ENCODE measurements at regions not wholly inside any gene's neighbourhood (a gene's known extent, or its start where the extent isn't known, plus 50 kb on each side); places are given as distances from the start of the nearest gene placed in this dataset.

DNA sequence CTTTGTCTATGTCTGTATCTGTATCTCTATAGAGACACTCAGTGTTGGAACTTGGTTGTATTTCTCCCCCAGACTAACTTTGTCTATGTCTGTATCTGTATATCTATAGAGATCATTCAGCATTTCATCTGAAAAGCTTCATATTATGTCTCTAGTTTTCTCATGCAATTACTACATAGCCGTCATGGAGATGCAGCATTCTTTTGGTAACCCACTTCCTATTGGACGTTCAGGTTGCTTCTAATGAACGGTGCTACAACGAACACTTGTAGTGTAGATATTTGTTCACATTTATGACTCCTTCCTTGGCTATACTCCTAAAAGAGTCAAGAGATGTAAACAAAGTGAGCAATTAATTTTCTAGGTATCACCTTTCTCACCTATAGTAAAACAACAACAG, 81.5 kb upstream of the KCNA1 start:
- no peak for TF ChIP-seq EZH2 (IDR thresholded peaks at IDR 0.05; ENCODE audit: insufficient read depth, poor library complexity, severe bottlenecking)
- TF ChIP-seq EZH2phosphoT487 (IDR thresholded peaks at IDR 0.05; ENCODE audit: insufficient read depth, low read depth) = no peak
- Histone ChIP-seq H3K27me3 (replicated peaks; ENCODE audit: insufficient read depth) (peaks cover 3% of the 10 kb centered on the region), H3K9ac (no peak overlapping the region), H3K4me1 (ENCODE audit: insufficient read depth) (peaks cover 11% of the 10 kb centered on the region), H3K4me2 (ENCODE audit: unreplicated experiment) (no peak overlapping the region), H3K36me3 (ENCODE audit: low read depth) (no peaks in the 10 kb centered on the region), H3K4me3 (no peak overlapping the region), H3K9me2 (ENCODE audit: insufficient read depth) (no peaks in the 10 kb centered on the region), H4K20me1 (ENCODE audit: insufficient read depth) (no peaks in the 10 kb centered on the region), H3K79me2 (ENCODE audit: insufficient read depth) (no peaks in the 10 kb centered on the region), H3K27ac (no peak overlapping the region), H3K9me3 (ENCODE audit: low read depth) (no peaks in the 10 kb centered on the region), H2AFZ (no peak overlapping the region), H3F3A (ENCODE audit: insufficient read depth) (peaks cover 12% of the 10 kb centered on the region; the same call in 1 of the 2 replicates)
- no peak for DNase-seq
- 60 to 61% methylated on average over 4 of the region's 4 CpGs for WGBS, 2 experiments (ENCODE audit: low coverage in 1 of 2, low lambda C conversion rate in 2 of 2, missing lambda C conversion rate in 2 of 2)
- in situ Hi-C loops (cut with MboI) = no loop called here

DNA sequence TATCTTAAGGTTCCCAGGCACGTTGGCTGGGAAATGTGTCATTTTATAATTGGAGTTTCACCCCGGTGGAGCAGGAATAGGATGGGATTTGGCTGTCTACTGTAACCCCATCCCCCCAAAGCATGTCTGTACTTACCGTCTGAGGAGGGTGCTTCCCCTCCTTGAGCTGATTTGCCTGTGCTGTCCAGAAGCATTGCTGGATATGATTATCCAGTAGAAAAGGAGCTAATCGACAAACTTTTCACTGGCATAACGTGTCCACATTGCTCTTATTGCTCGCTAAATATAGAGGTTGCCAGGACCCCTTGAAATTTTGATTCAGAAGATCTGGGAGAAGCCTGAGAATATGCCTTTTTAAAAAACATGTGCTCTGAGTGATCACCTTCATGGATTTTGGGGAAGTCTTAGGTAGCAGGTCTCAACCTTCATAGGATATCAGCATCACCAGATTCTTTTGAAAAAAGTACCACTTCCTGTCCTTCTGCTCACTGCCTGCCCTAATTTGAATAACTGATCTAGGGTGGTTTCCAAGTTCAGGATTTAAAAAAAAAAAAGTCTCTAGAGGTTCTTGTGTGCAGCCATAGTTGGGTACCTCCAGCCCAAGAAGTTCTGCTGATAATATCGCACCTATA, 80.4 kb upstream of the KCNA1 start:
- no peak for TF ChIP-seq EZH2 (IDR thresholded peaks at IDR 0.05; ENCODE audit: insufficient read depth, poor library complexity, severe bottlenecking)
- TF ChIP-seq EZH2phosphoT487 (IDR thresholded peaks at IDR 0.05; ENCODE audit: insufficient read depth, low read depth) = no peak
- no peak overlapping the region for H2AFZ ChIP-seq
- no peaks in the 10 kb centered on the region for H3K9me3 ChIP-seq (ENCODE audit: low read depth)
- 41 to 43% methylated on average over 7 of the region's 7 CpGs for WGBS, 2 experiments (ENCODE audit: low coverage in 1 of 2, low lambda C conversion rate in 2 of 2, missing lambda C conversion rate in 2 of 2)
- DNase-seq = no peak
- peaks cover 7% of the 10 kb centered on the region; the same call in 1 of the 2 replicates for H3F3A ChIP-seq (ENCODE audit: insufficient read depth)
- H3K4me3 ChIP-seq = no peak overlapping the region
- H3K4me1 ChIP-seq (ENCODE audit: insufficient read depth) = peaks cover 5% of the 10 kb centered on the region
- H3K36me3 ChIP-seq (ENCODE audit: low read depth) = no peaks in the 10 kb centered on the region
- H3K27ac ChIP-seq = no peak overlapping the region
- no peaks in the 10 kb centered on the region for H3K9me2 ChIP-seq (ENCODE audit: insufficient read depth)
- H3K4me2 ChIP-seq (ENCODE audit: unreplicated experiment) = no peak overlapping the region
- H3K27me3 ChIP-seq (replicated peaks; ENCODE audit: insufficient read depth) = peaks cover 3% of the 10 kb centered on the region
- H3K79me2 ChIP-seq (ENCODE audit: insufficient read depth) = no peaks in the 10 kb centered on the region
- no peak overlapping the region for H3K9ac ChIP-seq
- in situ Hi-C loops (cut with MboI) = no loop called here
- no peaks in the 10 kb centered on the region for H4K20me1 ChIP-seq (ENCODE audit: insufficient read depth)

DNA sequence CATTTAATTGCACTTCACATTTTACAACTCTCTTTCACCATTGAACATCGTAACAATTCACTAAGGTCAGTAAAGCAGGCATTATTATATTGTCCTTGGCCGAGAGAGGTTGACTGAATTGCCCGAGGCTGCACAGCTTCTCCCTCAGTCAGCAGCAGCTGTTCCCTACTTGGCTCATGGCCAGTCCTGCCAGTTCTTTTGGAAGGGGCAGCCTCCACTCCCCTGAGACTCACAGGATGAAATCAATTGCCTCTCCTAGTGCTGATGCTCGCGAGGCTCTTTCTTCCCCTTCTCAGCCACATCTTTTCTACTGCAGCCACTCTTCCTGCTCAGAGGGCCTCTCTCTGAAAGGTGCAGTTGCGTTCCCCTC, 79.9 kb upstream of the KCNA1 start:
- H3K9me2 ChIP-seq (ENCODE audit: insufficient read depth) = no peaks in the 10 kb centered on the region
- H3K9me3 ChIP-seq (ENCODE audit: low read depth) = no peaks in the 10 kb centered on the region
- H3K9ac ChIP-seq = no peak overlapping the region
- TF ChIP-seq EZH2 (IDR thresholded peaks at IDR 0.05; ENCODE audit: insufficient read depth, poor library complexity, severe bottlenecking) (no peak), EZH2phosphoT487 (IDR thresholded peaks at IDR 0.05; ENCODE audit: insufficient read depth, low read depth) (no peak)
- H4K20me1 ChIP-seq (ENCODE audit: insufficient read depth) = no peaks in the 10 kb centered on the region
- H3K27ac ChIP-seq = no peak overlapping the region
- in situ Hi-C loops (cut with MboI) = no loop called here
- peaks cover 2% of the 10 kb centered on the region; the same call in 1 of the 2 replicates for H3F3A ChIP-seq (ENCODE audit: insufficient read depth)
- H3K27me3 ChIP-seq (replicated peaks; ENCODE audit: insufficient read depth) = peaks cover 3% of the 10 kb centered on the region
- H2AFZ ChIP-seq = no peak overlapping the region
- H3K4me1 ChIP-seq (ENCODE audit: insufficient read depth) = peaks cover under 1% of the 10 kb centered on the region; the same call in 1 of the 2 replicates
- H3K4me2 ChIP-seq (ENCODE audit: unreplicated experiment) = no peak overlapping the region
- no peak for DNase-seq
- H3K36me3 ChIP-seq (ENCODE audit: low read depth) = no peaks in the 10 kb centered on the region
- H3K79me2 ChIP-seq (ENCODE audit: insufficient read depth) = no peaks in the 10 kb centered on the region
- H3K4me3 ChIP-seq = no peak overlapping the region
- WGBS, 2 experiments (ENCODE audit: low coverage in 1 of 2, low lambda C conversion rate in 2 of 2, missing lambda C conversion rate in 2 of 2) = 62 to 68% methylated on average over 6 of the region's 6 CpGs

DNA sequence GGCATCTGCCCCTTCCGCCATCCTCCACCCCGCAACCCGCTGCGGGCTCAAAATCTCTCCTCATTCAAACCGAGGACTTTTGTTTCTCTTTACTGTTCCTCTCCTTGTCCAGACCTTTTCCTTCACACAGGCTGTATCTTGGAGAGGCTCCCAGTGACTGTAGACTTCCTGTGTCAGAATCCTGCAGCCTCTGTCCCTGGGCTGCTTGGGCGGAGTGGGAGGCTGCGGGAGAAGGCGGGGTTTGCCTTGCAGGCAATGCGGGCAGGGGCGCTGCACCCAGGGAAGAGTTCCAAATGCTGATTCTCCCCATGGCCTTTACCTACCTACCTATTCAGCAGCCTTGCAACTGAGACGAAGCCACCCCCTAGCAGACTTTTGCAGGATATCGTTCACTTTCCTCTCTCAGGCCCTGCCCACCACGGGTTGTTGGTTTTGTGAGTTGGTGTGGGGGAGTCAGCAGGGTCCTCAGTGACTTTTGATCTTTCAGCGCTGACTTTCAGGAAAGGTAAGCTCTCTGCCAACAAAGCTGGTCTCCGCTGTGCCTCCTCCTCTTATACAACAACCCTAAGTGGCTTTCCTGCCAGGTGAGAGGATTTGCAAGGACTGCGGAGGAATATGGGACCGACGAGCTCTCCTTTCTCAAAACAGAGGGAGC, 79.0 kb upstream of the KCNA1 start:
- H3K36me3 ChIP-seq (ENCODE audit: low read depth) = no peaks in the 10 kb centered on the region
- TF ChIP-seq EZH2phosphoT487 (IDR thresholded peaks at IDR 0.05; ENCODE audit: insufficient read depth, low read depth) (no peak), EZH2 (IDR thresholded peaks at IDR 0.05; ENCODE audit: insufficient read depth, poor library complexity, severe bottlenecking) (no peak)
- in situ Hi-C loops (cut with MboI) = no loop called here

More for the DNA sequence above, 79.0 kb upstream of the KCNA1 start:
- Histone ChIP-seq H3K79me2 (ENCODE audit: insufficient read depth) (no peaks in the 10 kb centered on the region), H3K9me2 (ENCODE audit: insufficient read depth) (no peaks in the 10 kb centered on the region), H3K27ac (no peak overlapping the region), H3K4me2 (ENCODE audit: unreplicated experiment) (no peak overlapping the region), H3K4me3 (no peak overlapping the region), H2AFZ (no peak overlapping the region), H3K9ac (no peak overlapping the region), H4K20me1 (ENCODE audit: insufficient read depth) (no peaks in the 10 kb centered on the region), H3F3A (ENCODE audit: insufficient read depth) (no peaks in the 10 kb centered on the region), H3K27me3 (replicated peaks; ENCODE audit: insufficient read depth) (peaks cover 3% of the 10 kb centered on the region), H3K9me3 (ENCODE audit: low read depth) (no peaks in the 10 kb centered on the region), H3K4me1 (ENCODE audit: insufficient read depth) (no peaks in the 10 kb centered on the region)
- 80 to 81% methylated on average over 18 of the region's 18 CpGs for WGBS, 2 experiments (ENCODE audit: low coverage in 1 of 2, low lambda C conversion rate in 2 of 2, missing lambda C conversion rate in 2 of 2)
- DNase-seq = no peak

All from GM23248 (cell line).